DND-41 (cell line): ENCODE measurements at regions not wholly inside any gene's neighbourhood (a gene's known extent, or its start where the extent isn't known, plus 50 kb on each side); places are given as distances from the start of the nearest gene placed in this dataset.

ENCODE experiments used
- CTCF ChIP-seq: IDR thresholded peaks from 2 replicates; pipeline ENCODE4 v1.5.1; 2012; ENCODE audit warnings: borderline replicate concordance, low read length, moderate library complexity, mild to moderate bottlenecking; ENCODE audit not compliant: poor library complexity, severe bottlenecking; ENCODE audit errors: extremely low read depth
- EZH2 ChIP-seq: IDR thresholded peaks from 3 replicates; pipeline ENCODE4 v1.6.1; 2012; ENCODE audit warnings: borderline replicate concordance, low read depth, mild to moderate bottlenecking, moderate library complexity, low read length, inconsistent platforms; ENCODE audit not compliant: severe bottlenecking

DNA sequence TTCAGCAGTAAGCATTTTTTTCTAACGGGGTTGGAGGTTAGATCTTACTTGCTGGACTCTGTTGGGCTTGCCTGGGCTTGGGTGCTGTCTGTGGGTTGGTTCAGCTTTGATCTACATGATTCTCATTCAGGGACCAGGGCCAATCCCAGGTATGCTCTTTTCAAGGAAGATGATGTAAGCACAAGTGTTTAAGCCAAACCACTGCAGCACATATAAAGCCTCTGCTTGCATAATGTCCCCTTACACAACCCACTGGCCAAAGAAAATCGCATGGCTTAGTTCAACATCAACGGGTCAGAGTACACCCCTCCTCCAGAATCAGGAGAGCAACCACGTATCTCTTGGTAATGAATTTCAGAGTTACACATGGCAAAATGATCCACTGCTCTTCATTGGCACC, 83.9 kb downstream of the DNAJB9 start:
- TF ChIP-seq CTCF (no peak), EZH2 (no peak)
